Fibroblast of lung (primary cell): ENCODE measurements at regions not wholly inside any gene's neighbourhood (a gene's known extent, or its start where the extent isn't known, plus 50 kb on each side); places are given as distances from the start of the nearest gene placed in this dataset.

Experiments
- DNase-seq, 2 donors: peaks; one replicate each; pipeline versions ENCODE4 v3.0.0 to v3.0.0-alpha.2; 2010; ENCODE audit warnings: low read depth in 2 of 2
- H2AFZ ChIP-seq: 2 replicates; pipeline ENCODE4 v1.5.1; 2012; ENCODE audit warnings: low read length, control low read depth, inconsistent platforms
- H3K27ac ChIP-seq: 2 replicates; pipeline ENCODE4 v1.5.1; 2011; ENCODE audit warnings: low read length, control low read depth; ENCODE audit not compliant: insufficient read depth
- H3K27me3 ChIP-seq: 2 replicates; pipeline ENCODE4 v1.5.1; 2011; ENCODE audit warnings: mild to moderate bottlenecking, low read length; ENCODE audit not compliant: control insufficient read depth, insufficient read depth
- H3K36me3 ChIP-seq: 2 replicates; pipeline ENCODE4 v1.5.1; 2011; ENCODE audit warnings: low read length; ENCODE audit not compliant: control insufficient read depth, insufficient read depth
- H3K4me1 ChIP-seq: 2 replicates; pipeline ENCODE4 v1.5.1; 2011; ENCODE audit warnings: low read length; ENCODE audit not compliant: control insufficient read depth, insufficient read depth; ENCODE audit errors: extremely low read depth
- H3K4me2 ChIP-seq: 2 replicates; pipeline ENCODE4 v1.5.1; 2011; ENCODE audit warnings: low read length, control low read depth; ENCODE audit not compliant: insufficient read depth; ENCODE audit errors: extremely low read depth
- H3K4me3 ChIP-seq, 4 experiments: fragments of 200-600 bp in 1 of 4; sonication (generic) in 1 of 4; replicated peaks in 1 of 4; 2 replicates each; pipeline ENCODE4 v1.5.1; 2011 to 2016; ENCODE audit warnings: low read length in 4 of 4, low read depth in 3 of 4, mild to moderate bottlenecking in 3 of 4, control low read depth in 2 of 4, inconsistent platforms in 1 of 4, mixed read lengths in 1 of 4; ENCODE audit not compliant: insufficient read depth in 1 of 4; ENCODE audit errors: control extremely low read depth in 1 of 4
- H3K79me2 ChIP-seq: 2 replicates; pipeline ENCODE4 v1.5.1; 2012; ENCODE audit warnings: mild to moderate bottlenecking, low read length, inconsistent platforms; ENCODE audit not compliant: control insufficient read depth, insufficient read depth
- H3K9ac ChIP-seq: 2 replicates; pipeline ENCODE4 v1.5.1; 2011; ENCODE audit warnings: mild to moderate bottlenecking, low read length, control low read depth; ENCODE audit not compliant: insufficient read depth
- H3K9me3 ChIP-seq: 2 replicates; pipeline ENCODE4 v1.5.1; 2012; ENCODE audit warnings: low read depth, low read length; ENCODE audit not compliant: control insufficient read depth, insufficient read depth
- H4K20me1 ChIP-seq: 2 replicates; pipeline ENCODE4 v1.5.1; 2011; ENCODE audit warnings: low read length; ENCODE audit not compliant: control insufficient read depth, insufficient read depth; ENCODE audit errors: extremely low read depth
- EZH2 ChIP-seq: IDR thresholded peaks from 2 replicates; pipeline ENCODE4 v1.5.1; 2012; ENCODE audit warnings: low read length, control low read depth, mild to moderate bottlenecking; ENCODE audit errors: missing control alignments
- TF ChIP-seq, protein P1 (sequence below), 2 donors: IDR thresholded peaks in 1 of 2; conservative IDR thresholded peaks in 1 of 2; 1 replicate in 1 of 2; 2 replicates in 1 of 2; pipeline ENCODE4 v1.5.1; 2011 to 2012; ENCODE audit warnings: low read length in 2 of 2, control low read depth in 1 of 2, inconsistent platforms in 1 of 2, low read depth in 1 of 2, mild to moderate bottlenecking in 1 of 2

DNA sequence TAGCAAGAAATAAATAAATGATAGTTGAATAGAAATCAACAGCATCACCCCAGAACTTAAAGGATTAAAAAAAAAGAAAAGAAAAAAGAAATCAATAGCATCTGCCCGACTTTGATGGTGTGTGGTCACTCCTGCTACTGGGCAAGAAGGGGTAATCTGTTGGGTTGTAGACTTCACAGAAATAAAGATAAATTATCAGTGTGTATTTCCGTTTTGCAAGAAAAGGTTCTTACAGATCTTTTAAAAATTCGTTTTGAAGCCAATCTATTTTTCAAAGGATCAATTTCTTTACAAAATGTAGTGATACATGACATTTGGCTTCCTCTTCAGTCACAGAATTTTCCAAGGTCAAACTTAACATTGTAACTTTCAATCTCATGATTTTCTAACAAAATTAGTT, 448.9 kb upstream of the FAR2 start:
- no peaks in the 10 kb centered on the region for H4K20me1 ChIP-seq
- DNase-seq, result no peak
- H3K4me3 ChIP-seq, result no peak overlapping the region
- no peaks in the 10 kb centered on the region for H3K4me1 ChIP-seq
- no peak overlapping the region for H3K4me2 ChIP-seq
- no peak overlapping the region for H3K27ac ChIP-seq
- no peaks in the 10 kb centered on the region for H3K27me3 ChIP-seq
- no peak for TF ChIP-seq EZH2
- no peaks in the 10 kb centered on the region for H3K79me2 ChIP-seq
- H3K36me3 ChIP-seq, result no peaks in the 10 kb centered on the region
- H2AFZ ChIP-seq, result no peak overlapping the region
- no peaks in the 10 kb centered on the region for H3K9me3 ChIP-seq
- no peak overlapping the region for H3K9ac ChIP-seq

DNA sequence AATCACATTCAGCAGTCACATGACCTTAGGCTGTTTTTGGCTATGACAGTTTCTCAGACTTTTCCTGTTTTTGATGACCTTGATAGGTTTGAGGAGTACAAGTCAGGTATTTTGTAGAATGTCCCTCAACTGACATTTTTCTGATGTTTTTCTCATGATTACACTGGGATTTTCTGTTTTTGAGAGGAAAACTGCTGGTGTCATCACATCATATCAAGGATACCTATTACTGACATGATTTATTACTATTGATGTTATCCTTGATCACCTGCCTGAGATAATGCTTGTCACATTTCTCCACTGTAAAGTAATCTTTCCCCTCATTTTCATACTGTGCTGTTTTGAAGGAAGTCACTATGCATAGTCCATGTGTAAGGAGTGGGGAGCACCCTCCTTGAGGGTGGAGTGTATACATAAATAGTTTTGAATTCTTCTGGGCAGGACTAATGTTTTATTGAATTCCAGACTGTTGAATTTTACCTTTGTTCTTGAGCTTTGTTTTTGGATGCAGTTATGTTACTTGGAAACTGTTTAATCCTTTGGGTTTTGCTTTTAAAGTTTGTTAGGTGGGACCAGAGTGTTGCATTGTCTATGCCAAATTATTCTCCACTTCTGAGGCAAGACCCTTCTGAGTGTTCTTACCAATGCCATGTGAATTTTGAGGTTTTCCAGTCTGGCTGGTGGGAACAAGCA, 444.5 kb upstream of the FAR2 start:
- Histone ChIP-seq H3K36me3 (no peaks in the 10 kb centered on the region), H3K27ac (no peak overlapping the region), H3K9ac (no peak overlapping the region), H4K20me1 (no peaks in the 10 kb centered on the region), H3K4me1 (no peaks in the 10 kb centered on the region), H2AFZ (no peak overlapping the region), H3K4me2 (no peak overlapping the region), H3K79me2 (no peaks in the 10 kb centered on the region), H3K9me3 (no peaks in the 10 kb centered on the region), H3K27me3 (no peaks in the 10 kb centered on the region), H3K4me3 (no peak overlapping the region)
- TF ChIP-seq, protein P1, sequence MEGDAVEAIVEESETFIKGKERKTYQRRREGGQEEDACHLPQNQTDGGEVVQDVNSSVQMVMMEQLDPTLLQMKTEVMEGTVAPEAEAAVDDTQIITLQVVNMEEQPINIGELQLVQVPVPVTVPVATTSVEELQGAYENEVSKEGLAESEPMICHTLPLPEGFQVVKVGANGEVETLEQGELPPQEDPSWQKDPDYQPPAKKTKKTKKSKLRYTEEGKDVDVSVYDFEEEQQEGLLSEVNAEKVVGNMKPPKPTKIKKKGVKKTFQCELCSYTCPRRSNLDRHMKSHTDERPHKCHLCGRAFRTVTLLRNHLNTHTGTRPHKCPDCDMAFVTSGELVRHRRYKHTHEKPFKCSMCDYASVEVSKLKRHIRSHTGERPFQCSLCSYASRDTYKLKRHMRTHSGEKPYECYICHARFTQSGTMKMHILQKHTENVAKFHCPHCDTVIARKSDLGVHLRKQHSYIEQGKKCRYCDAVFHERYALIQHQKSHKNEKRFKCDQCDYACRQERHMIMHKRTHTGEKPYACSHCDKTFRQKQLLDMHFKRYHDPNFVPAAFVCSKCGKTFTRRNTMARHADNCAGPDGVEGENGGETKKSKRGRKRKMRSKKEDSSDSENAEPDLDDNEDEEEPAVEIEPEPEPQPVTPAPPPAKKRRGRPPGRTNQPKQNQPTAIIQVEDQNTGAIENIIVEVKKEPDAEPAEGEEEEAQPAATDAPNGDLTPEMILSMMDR (conservative IDR thresholded peaks at IDR 0.05 in 1 of 2, IDR thresholded peaks at IDR 0.05 in 1 of 2; ENCODE audit: low read depth in 1 of 2, low read length in 2 of 2), result no peak
- no peak for TF ChIP-seq EZH2
- peak in 1 of 2 donors; percentile 57 for DNase-seq

DNA sequence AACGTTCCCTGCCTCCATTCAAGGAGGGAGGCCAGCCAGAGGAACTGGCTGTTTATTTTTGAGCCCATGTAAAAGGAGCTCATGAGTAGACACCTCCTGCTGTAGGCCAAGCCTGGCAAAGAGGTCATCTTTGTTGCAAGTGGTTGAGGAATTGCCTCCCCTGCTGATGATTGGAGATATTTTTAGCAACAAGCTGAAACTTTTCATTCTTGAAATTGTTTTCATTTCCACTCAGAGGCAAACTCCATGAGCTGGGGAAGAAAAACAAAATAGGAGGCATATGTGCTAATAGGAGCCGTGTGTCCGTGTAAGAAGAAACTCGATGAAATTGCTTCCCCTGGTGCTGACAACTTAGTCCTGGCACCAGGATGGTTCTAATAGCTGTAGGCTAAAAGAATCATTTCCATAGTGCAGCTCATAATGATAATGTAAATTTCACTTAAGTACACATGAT, 440.1 kb upstream of the FAR2 start:
- Histone ChIP-seq H3K9ac (no peak overlapping the region), H2AFZ (no peak overlapping the region), H3K9me3 (no peaks in the 10 kb centered on the region), H3K27ac (no peak overlapping the region), H3K79me2 (no peaks in the 10 kb centered on the region), H3K4me2 (no peak overlapping the region), H3K4me3 (no peak overlapping the region), H4K20me1 (no peaks in the 10 kb centered on the region), H3K36me3 (no peaks in the 10 kb centered on the region), H3K27me3 (no peaks in the 10 kb centered on the region), H3K4me1 (no peaks in the 10 kb centered on the region)
- TF ChIP-seq EZH2, result no peak
- TF ChIP-seq, protein P1 (conservative IDR thresholded peaks at IDR 0.05 in 1 of 2, IDR thresholded peaks at IDR 0.05 in 1 of 2; ENCODE audit: low read depth in 1 of 2, low read length in 2 of 2), result no peak
- DNase-seq, result peak; percentile 66 to 84
